ENCODE measurements at regions not wholly inside any gene's neighbourhood (a gene's known extent, or its start where the extent isn't known, plus 50 kb on each side); places are given as distances from the start of the nearest gene placed in this dataset.

DNA sequence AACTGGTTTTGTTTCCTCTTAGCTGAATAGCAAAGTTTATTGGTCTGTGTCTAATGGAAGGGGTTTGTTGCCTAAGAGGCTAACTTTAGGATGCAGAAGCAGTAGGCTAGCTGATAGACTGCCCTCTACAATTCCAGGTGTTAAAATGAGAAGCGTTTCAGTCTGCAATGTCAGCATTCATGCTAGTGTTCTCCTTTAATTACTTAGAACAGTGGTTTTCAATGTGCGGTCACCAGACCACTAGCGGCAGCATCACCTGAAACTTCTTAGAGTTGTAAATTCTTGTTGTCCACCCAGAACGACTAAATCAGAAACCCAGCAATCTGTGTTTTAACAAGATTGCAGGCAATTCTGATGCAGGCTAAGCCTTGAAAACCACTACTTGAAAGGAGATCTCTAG lies 392.9 kb downstream of the IPMK start:
- H3K4me1 ChIP-seq: no peaks in the 10 kb centered on the region
- H3K9me3 ChIP-seq: no peaks in the 10 kb centered on the region
- intact Hi-C loops (cut with DNase I): no loop called here
- WGBS, 2 donors: 60 to 82% methylated on average over 1 to 4 of the region's 4 CpGs
- no peak for TF ChIP-seq POLR2A (IDR thresholded peaks at IDR 0.05)
- no peak for TF ChIP-seq CTCF (IDR thresholded peaks at IDR 0.05)
- no peak overlapping the region for H3K4me3 ChIP-seq
- no peak for DNase-seq
- no peaks in the 10 kb centered on the region for H3K27me3 ChIP-seq
- no peak overlapping the region for H3K27ac ChIP-seq
- H3K36me3 ChIP-seq: no peaks in the 10 kb centered on the region

- Histone ChIP-seq H3K4me1 (no peaks in the 10 kb centered on the region), H3K27me3 (no peaks in the 10 kb centered on the region), H3K27ac (no peak overlapping the region), H3K4me3 (no peak overlapping the region), H3K36me3 (no peaks in the 10 kb centered on the region), H3K9me3 (no peaks in the 10 kb centered on the region)
- no peak for DNase-seq
- WGBS, 2 donors: 25 to 43% methylated on average over 1 of the region's 1 CpG
- TF ChIP-seq POLR2A (IDR thresholded peaks at IDR 0.05): no peak
- no peak for TF ChIP-seq CTCF (IDR thresholded peaks at IDR 0.05)
- intact Hi-C loops (cut with DNase I): no loop called here
Measured at GRCh38 chr10:57867241-57867640, 400.5 kb downstream of the IPMK start.

DNA sequence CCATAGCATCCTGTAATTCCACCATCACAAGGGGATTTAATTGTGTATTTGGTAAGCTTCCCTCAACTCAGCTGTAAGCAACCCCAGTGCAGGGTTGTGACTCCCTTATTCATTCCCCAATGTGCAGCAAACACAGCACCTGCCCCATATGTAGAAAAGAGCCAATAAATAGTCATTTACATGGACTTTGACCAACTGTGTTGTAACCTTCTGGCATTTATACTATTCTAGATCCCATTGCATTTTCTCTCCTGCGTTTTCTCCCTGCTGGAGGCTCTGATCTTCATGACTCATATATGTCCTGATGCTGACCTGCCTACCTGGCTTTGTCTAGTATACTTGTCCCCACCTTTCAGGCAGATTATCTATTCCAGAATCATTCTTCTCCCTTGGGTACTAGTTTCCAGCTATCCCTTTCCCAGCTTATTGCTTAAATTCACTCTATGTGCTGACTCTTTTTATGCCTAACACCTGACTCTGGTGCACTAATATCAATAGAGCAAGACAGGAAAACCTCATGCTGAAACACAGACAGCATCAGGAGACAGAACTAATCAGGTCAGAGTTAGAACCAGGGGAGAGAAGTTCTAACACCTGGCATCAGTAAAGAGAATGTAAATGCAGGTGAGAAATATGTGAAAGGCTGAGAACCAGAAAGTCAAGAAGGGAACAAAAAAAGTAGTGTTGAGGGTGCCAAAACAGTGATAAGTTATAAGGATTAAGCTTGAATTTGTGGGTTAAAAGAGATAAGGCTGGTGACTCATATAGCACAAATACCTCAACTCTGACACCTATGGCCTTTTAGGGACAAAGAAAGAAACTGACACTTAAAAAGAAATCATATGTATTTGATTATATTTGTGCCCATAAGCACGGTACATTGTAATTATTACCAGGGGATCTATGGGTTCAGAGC lies 402.7 kb downstream of the IPMK start:
- no peaks in the 10 kb centered on the region for H3K27me3 ChIP-seq
- intact Hi-C loops (cut with DNase I): no loop called here
- TF ChIP-seq POLR2A (IDR thresholded peaks at IDR 0.05): no peak
- no peak for TF ChIP-seq CTCF (IDR thresholded peaks at IDR 0.05)
- 17 to 45% methylated on average over 2 of the region's 2 CpGs for WGBS, 2 donors
- DNase-seq: no peak
- no peaks in the 10 kb centered on the region for H3K9me3 ChIP-seq
- H3K27ac ChIP-seq: no peak overlapping the region
- H3K4me3 ChIP-seq: no peak overlapping the region
- no peaks in the 10 kb centered on the region for H3K4me1 ChIP-seq
- H3K36me3 ChIP-seq: no peaks in the 10 kb centered on the region

- H3K4me3 ChIP-seq: no peak overlapping the region
- H3K4me1 ChIP-seq: no peaks in the 10 kb centered on the region
- H3K27ac ChIP-seq: no peak overlapping the region
- no peaks in the 10 kb centered on the region for H3K36me3 ChIP-seq
- H3K9me3 ChIP-seq: no peaks in the 10 kb centered on the region
- WGBS, 2 donors: 33 to 48% methylated on average over 1 of the region's 1 CpG
- no peaks in the 10 kb centered on the region for H3K27me3 ChIP-seq
- intact Hi-C loops (cut with DNase I): no loop called here
- no peak for TF ChIP-seq CTCF (IDR thresholded peaks at IDR 0.05)
- TF ChIP-seq POLR2A (IDR thresholded peaks at IDR 0.05): no peak
- no peak for DNase-seq
Measured at GRCh38 chr10:57849691-57850357, 417.9 kb downstream of the IPMK start.

Measured in esophagus squamous epithelium (tissue), 5 donors.